ENCODE measurements at regions not wholly inside any gene's neighbourhood (a gene's known extent, or its start where the extent isn't known, plus 50 kb on each side); places are given as distances from the start of the nearest gene placed in this dataset.

DNA sequence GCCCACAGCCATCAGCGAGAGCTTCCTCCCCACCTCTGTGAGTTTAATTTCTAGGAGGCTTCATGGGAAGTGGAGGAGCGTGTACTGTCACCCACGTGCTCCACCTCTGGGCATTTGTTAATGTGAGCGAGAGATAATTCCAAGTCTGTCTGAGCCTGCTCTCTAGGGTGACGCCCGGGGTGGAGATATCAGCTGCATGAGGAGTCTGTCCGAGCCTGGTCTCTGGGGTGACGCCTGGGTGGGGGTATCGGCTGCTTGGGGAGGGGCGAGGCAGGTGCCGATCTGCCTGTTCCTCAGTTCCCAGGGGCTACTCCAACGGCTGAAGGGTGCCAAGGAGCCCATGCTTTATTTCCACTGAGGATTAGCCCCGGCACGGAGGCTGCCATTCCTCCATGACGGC is 735.0 kb downstream of the BRD1 start:
- TF ChIP-seq, protein P1, sequence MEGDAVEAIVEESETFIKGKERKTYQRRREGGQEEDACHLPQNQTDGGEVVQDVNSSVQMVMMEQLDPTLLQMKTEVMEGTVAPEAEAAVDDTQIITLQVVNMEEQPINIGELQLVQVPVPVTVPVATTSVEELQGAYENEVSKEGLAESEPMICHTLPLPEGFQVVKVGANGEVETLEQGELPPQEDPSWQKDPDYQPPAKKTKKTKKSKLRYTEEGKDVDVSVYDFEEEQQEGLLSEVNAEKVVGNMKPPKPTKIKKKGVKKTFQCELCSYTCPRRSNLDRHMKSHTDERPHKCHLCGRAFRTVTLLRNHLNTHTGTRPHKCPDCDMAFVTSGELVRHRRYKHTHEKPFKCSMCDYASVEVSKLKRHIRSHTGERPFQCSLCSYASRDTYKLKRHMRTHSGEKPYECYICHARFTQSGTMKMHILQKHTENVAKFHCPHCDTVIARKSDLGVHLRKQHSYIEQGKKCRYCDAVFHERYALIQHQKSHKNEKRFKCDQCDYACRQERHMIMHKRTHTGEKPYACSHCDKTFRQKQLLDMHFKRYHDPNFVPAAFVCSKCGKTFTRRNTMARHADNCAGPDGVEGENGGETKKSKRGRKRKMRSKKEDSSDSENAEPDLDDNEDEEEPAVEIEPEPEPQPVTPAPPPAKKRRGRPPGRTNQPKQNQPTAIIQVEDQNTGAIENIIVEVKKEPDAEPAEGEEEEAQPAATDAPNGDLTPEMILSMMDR (IDR thresholded peaks at IDR 0.05; ENCODE audit: control insufficient read depth, extremely low read depth, insufficient read depth) = no peak
- DNase-seq (ENCODE audit: low read depth) = no peak

DNA sequence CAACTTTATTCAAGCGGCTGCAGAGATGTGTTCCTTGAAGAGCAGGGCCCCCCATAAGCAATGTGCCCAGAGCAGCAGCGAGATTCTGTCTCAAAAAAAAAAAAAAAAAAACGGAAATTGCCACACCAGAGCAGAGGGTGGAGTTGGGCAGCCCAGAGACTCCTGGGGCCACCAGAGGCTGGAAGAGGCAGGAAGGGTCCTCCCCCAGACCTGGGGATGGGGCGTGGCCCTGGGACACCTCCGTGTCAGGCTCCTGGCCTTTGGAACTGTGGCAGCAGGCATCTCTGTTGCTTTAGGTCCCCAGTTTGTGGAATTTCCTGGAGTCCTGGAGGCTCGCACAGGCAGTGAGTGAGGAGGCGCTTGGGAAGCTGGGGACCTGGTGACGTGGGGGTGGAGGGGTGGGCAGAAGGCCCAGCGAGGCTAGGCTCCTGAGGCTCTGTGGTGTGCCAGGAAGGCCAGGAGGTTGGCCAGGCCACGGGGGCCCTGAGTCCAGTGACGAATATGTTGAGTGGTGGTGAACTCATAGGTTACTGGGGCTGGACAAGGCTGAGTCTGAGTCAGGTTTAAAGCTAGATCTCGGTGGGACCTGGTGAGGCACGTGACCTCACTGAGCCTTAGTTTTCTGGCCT is 735.6 kb downstream of the BRD1 start:
- TF ChIP-seq, protein P1 (IDR thresholded peaks at IDR 0.05; ENCODE audit: control insufficient read depth, extremely low read depth, insufficient read depth) = no peak
- no peak for DNase-seq (ENCODE audit: low read depth)
- H3K4me3 ChIP-seq (ENCODE audit: low read depth, low read length) = no peak overlapping the region

More for the DNA sequence above, 735.0 kb downstream of the BRD1 start:
- no peak overlapping the region for H3K4me3 ChIP-seq (ENCODE audit: low read depth, low read length)

DNA sequence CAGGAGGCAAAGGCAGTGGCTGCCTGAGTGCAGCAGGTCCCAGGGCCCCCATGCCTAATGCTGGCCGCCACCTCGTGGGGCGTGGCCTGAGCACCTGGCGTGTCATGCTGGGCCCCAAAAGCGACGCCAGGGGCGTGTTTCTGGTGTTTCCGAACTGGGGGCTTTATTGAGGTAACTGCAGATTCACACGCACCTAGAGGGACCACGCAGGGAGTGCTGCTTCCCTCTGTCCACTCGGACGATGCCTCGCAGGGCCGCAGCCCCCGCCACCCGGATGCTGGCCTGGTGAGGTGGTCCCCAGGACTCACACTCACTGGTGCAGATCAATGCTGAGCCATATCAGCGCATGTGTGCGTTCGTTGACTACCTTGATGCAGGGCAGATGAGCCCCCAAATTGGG is 736.2 kb downstream of the BRD1 start:
- TF ChIP-seq, protein P1 (IDR thresholded peaks at IDR 0.05; ENCODE audit: control insufficient read depth, extremely low read depth, insufficient read depth) = no peak
- DNase-seq (ENCODE audit: low read depth) = no peak
- H3K4me3 ChIP-seq (ENCODE audit: low read depth, low read length) = no peak overlapping the region

DNA sequence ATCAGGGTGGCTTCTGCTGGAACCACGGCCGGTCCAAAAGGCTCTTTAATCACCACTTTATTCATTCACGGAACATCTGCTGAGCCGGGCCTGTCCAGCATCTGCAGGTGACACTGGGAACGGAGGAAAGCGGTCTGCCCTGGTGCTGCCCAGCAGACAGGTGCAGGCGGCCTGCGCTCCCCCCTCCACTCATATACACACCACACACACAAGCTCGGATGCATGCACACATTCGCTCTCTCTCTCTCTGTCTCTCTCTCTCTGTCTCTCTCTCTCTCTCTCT is 736.9 kb downstream of the BRD1 start:
- no peak overlapping the region for H3K4me3 ChIP-seq (ENCODE audit: low read depth, low read length)
- DNase-seq (ENCODE audit: low read depth) = no peak
- TF ChIP-seq, protein P1 (IDR thresholded peaks at IDR 0.05; ENCODE audit: control insufficient read depth, extremely low read depth, insufficient read depth) = no peak

DNA sequence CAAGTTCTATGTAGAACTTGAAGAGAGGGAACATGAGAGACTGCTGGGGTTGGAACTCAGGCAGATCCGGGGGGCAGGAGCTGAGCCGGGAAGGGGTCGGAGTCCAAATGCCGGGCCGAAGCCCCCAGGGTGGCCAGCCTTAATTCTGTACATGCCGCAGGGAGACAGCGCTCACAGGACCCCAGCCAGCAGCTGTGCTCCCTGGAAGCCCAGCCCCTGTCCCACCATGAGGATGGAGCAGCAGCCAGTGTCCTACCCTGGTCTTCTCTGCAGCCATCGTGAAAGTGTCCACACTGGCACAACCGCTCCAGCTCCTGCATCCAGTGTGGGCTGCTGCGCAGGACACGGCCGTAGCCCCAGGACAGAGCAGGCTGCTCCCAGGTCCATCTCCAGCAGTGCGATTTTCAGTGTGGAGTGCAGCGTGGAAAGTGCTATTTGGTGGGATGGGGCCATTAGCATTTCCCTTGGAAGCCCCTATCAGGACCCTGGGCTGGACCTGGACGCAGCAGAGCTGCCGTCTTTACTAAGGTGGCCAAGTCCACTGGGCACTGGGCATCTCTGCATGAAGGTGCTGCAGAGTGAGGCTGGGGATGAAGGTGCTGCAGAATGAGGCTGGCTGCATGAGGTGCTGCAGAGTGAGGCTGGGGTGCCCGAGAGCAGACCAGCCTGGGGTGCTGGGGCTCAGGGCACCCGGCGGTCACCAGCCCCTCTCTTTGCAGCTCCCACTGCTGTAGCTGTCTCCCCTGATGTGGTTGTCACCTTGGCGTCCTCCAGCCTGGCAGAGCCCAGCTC is 737.4 kb downstream of the BRD1 start:
- TF ChIP-seq, protein P1 (IDR thresholded peaks at IDR 0.05; ENCODE audit: control insufficient read depth, extremely low read depth, insufficient read depth) = no peak
- no peak overlapping the region for H3K4me3 ChIP-seq (ENCODE audit: low read depth, low read length)
- DNase-seq (ENCODE audit: low read depth) = no peak

DNA sequence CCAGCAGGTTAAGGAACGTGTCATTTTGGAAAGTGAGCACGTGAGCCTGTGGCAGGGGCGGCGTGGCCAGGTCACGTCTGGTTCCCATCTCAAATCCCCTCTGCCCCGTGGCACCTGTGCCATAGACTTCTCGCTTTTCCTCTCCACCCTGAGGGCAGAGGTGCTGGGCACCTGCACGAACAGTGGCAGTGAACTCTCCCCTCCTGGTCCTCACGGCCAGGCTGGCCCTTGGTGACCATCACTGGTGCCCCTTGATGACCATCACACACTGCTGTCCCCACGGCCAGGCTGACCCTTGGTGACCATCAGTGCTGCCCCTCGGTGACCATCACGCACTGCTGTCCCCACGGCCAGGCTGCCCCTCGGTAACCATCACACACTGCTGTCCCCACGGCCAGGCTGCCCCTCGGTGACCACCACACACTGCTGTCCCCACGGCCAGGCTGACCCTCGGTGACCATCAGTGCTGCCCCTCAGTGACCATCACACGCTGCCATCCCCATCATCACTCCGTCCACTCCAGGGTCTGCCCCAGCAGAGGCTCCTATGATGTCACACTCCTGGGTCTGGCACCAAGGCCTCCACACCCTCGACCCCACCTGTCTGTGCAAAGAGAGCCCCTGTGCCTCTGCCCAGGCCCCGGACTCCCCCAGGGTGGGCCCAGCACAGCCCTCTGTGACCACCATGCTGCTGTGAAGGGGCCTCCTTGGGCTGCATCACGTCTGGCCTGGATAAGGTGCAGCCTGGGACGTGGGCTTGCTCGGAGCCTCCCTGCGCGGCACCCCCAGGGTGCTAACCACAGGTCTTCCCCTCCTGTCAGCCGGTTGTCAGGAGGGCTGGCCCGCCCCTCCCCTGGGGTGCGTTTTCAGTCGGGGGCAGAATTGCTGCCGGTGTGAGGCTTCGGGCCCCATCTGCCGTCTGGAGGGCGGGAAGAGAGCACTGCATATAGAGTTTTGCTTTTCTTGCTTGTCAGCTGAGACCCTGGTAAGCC is 738.6 kb downstream of the BRD1 start:
- TF ChIP-seq, protein P1 (IDR thresholded peaks at IDR 0.05; ENCODE audit: control insufficient read depth, extremely low read depth, insufficient read depth) = no peak
- DNase-seq (ENCODE audit: low read depth) = no peak
- no peak overlapping the region for H3K4me3 ChIP-seq (ENCODE audit: low read depth, low read length)
